Right ventricle myocardium superior (tissue), 1 donor: ENCODE measurements at regions not wholly inside any gene's neighbourhood (a gene's known extent, or its start where the extent isn't known, plus 50 kb on each side); places are given as distances from the start of the nearest gene placed in this dataset.

Experiments
- ATAC-seq: fragments of 200-7000 bp; cut with Tn5 transposase; one replicate; pipeline ENCODE4 v1.9.1; 2020; ENCODE audit warnings: mild to moderate bottlenecking; ENCODE audit not compliant: poor library complexity
- DNase-seq: peaks from one replicate; pipeline ENCODE4 v3.0.0-alpha.2; 2020
- intact Hi-C: fragments of 100-400 bp; cut with DNase I; formaldehyde crosslinking; loops from one replicate; pipeline ENCODE4 v1.11.2; 2022
- donor health status: DM: no; HTN: yes; CAD: no; lungs with severe emphysema.

- intact Hi-C loops: no loop called here
- no peak for ATAC-seq
- DNase-seq: no peak
Observed at GRCh38 chr12:41724216-41724615, 420.5 kb downstream of the GXYLT1 start.

DNA sequence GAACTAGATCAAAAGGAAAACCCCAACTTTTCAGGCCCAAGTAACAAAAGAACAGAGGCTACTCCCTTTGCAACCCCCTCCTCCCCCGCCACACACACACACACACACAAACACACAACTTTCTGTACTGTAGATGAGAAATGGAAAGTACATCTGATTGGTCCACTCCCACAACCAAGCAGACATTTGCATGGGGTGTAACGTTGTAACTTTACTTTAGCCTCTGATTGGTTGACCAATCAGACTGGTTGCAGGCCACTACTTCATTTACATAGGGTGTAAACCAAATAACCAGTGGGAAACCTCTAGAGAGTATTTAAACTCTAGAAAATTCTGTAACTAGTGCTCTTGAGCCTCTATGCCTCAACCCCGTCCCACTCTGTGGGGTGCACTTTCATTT is 425.5 kb downstream of the GXYLT1 start:
- intact Hi-C loops: no loop called here
- no peak for ATAC-seq
- no peak for DNase-seq

GRCh38 chr12:41715256-41715655 is 429.4 kb downstream of the GXYLT1 start:
- no peak for ATAC-seq
- intact Hi-C loops: no loop called here
- no peak for DNase-seq

DNA sequence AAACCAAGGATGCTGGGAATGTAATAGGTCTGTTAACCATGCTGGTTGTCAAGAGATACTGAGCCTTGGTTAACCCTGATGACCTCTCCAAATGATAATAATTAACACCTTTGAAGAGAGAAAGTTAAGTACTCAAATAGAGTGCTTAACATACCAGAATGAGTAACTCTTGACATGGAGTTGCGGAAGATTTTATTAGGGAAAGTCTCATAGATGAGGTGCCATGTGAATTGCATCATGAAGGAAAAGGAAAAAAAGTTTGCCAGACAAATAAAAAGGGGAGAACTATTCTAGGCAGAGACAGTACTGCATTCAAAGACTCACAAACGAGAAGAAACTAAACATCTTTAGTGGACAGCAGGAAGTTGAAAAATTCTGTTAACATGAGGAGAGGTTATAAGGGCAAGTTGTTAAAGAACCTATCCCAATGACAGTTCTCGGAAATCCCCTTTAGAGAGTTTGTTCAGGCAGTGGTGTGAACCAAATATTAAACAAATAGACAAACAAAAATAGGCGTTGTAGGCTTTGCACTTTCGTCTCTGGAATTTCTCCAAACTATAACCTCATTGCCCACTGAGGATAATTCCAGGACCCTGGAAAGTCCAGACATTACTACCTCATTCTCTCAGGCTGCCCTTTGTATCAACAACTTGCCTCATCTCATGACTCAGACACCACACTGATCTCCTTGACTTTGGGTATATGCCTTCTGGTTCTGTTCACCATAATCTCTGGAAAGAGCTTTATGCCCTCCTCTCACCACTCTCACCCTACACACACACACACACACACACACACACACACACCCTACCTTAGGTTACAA is 435.0 kb downstream of the GXYLT1 start:
- DNase-seq (no peak), ATAC-seq (no peak)
- intact Hi-C loops: no loop called here

DNA sequence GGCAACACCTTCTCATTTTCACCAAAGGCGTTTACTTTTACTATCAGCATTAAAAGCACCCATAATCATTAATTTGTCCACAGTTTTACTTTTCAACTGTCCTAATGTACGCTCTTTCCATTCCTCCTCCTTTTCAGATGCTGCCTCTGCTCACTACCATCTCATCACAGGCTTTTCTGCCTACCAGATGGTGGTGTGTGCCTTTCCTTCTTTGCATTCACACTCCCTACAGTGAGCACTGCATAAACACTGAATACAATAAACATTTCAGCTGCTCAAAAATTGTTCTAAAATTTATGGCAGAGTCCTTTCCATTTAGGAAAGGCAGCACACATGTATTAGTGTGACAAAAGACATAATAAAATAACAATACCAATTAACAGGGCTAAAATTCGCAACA is 435.7 kb downstream of the GXYLT1 start:
- DNase-seq (no peak), ATAC-seq (no peak)
- intact Hi-C loops: no loop called here

DNA sequence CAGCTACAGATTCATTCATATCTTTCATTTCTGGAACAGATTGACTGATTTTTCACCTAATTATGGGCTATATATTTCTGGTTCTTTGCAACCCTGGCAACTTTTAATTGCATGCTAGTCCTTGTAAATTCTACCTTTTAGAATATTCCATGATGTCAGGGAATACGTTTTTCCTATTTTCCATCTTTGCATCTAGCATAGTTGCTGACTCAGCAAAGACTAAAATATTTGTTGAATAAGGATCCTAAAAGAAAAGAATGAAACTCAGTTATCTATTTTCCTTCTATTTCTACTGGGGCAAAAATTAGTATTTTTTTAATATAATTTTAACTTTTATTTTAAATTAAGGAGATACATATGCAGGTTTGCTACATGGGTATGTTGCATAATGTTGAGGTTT is 438.3 kb downstream of the GXYLT1 start:
- DNase-seq (no peak), ATAC-seq (no peak)
- intact Hi-C loops: no loop called here

- intact Hi-C loops: no loop called here
- DNase-seq: no peak
Observed at GRCh38 chr12:41701943-41702601, 442.6 kb downstream of the GXYLT1 start.

DNA sequence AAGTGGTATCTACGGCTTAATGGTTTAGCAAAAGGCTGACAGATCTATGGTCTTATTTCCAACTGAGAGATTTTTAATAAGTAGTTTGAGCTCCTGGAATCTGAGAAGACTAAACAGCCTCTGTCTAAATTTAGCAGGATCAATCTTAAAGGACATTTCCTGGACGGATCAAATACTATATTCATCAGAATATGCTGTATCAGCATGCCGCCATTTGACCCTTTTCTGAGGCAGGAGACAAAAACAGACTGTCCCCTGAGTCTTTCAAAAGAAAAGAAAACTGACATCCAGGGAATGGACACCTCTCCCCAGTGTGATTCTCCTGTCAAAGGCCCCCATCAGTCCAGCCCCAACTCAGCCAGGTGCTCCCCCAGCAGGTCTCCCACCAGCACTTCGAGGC is 443.7 kb downstream of the GXYLT1 start:
- no peak for ATAC-seq
- intact Hi-C loops: no loop called here
- DNase-seq: no peak

More at GRCh38 chr12:41701943-41702601, 442.6 kb downstream of the GXYLT1 start:
- no peak for ATAC-seq

DNA sequence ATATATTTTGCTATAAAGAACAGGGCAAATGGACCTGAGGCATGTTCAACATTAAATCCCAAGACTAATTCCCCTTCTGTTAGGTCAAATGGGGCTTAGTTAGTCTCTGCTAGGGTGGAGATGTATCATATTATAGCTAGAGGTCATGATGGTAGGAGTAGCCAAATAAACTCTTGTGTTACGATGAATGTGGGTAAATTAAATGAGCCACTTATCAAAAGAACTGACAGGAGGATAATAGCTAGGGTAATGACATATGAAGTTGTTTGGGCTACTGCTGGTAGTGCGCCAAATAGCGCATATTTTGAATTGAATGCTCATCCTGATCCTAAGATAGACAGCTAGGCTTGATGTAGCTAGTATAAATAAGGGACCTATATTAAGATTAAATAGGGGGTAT is 445.0 kb downstream of the GXYLT1 start:
- ATAC-seq (no peak), DNase-seq (no peak)
- intact Hi-C loops: no loop called here

- ATAC-seq (no peak), DNase-seq (no peak)
- intact Hi-C loops: no loop called here
Observed at GRCh38 chr12:41697161-41697560, 447.5 kb downstream of the GXYLT1 start.

DNA sequence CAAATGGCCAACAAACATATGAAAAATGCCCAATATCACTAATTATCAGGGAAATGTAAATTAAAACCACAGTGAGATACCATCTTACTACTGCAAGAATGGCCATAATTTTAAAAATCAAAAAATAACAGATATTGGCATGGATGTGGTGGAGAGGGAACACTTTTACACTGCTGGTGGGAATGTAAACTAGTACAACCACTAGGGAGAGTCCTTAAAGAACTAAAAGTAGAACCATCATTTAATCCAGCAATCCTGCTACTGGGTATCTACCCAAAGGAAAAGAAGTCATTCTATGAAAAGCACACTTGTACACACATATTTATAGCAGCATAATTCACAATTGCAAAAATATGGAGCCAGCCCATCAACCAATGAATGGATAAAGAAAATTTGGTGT is 459.7 kb downstream of the GXYLT1 start:
- ATAC-seq (no peak), DNase-seq (no peak)
- intact Hi-C loops: no loop called here

DNA sequence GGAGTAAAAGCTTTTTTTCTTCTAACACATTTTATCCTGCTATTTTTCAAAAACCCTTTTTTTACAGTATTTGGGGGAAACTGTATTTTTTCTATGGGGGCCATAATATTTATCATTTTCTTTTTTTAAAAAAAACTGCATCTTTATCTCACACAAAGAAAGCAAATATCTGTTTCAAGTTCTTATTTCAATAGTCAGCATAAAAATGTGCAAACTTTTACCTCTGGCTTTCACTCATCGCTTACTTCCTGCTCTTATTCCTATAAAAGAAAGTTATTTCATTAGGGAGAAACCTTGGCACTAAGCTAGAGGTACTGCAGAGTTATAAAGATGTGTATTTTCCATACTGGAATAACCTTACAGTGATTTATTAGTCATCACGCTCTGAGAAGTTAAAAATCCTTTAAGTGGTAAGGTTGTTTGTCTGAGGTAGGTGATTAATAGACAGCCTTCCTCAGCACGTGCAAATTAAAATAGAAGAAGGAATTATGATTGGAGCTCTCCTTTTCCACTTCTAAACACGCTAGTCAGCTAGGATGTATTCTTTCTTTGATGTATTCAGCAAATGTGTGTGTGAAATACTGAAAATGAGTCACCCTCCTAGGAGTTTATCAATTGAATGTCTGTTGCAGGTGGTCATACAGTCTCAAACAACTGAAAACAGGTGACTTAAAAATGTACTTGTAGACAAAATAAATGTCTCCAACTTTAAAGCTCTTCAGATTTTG is 461.0 kb downstream of the GXYLT1 start:
- ATAC-seq (no peak), DNase-seq (no peak)
- intact Hi-C loops: no loop called here

GRCh38 chr12:41683023-41683422 is 461.7 kb downstream of the GXYLT1 start:
- ATAC-seq (no peak), DNase-seq (no peak)
- intact Hi-C loops: no loop called here

- intact Hi-C loops: no loop called here
- ATAC-seq (no peak), DNase-seq (no peak)
Observed at GRCh38 chr12:41681898-41682297, 462.8 kb downstream of the GXYLT1 start.

GRCh38 chr12:41680155-41680554 is 464.5 kb downstream of the GXYLT1 start:
- no peak for DNase-seq
- intact Hi-C loops: no loop called here
- ATAC-seq: no peak

DNA sequence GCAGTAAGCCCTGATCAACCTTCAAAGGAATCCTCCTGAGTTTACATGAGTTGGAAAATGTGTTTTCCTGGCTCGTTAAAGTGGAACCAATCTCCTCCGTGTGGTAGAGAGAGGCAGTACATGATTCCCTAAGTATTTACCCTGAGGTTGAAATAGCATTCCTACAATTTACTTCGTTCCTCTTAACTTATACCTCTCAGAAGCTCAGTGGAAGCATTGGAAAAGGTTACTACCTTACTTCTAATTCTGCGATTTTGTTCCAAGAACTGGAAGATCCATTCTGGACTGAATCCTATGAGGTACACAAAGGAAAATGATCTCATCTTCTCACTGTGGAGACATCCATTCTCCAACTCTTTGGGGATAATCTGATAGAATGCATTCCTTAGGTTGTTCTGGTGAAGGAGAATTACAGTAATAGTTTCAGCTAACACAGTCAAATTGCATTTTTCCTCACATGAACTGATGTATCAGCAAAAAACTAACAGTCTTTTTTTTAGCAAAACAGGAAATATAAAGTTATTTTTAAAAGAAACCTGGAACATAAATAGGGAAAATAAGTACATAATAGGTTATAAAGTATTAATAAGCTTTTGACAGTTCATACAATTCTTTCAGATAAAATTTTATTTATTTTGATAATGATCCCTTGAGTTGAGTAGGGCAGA is 475.6 kb downstream of the PDZRN4 start:
- DNase-seq: no peak
- intact Hi-C loops: no loop called here
- no peak for ATAC-seq

DNA sequence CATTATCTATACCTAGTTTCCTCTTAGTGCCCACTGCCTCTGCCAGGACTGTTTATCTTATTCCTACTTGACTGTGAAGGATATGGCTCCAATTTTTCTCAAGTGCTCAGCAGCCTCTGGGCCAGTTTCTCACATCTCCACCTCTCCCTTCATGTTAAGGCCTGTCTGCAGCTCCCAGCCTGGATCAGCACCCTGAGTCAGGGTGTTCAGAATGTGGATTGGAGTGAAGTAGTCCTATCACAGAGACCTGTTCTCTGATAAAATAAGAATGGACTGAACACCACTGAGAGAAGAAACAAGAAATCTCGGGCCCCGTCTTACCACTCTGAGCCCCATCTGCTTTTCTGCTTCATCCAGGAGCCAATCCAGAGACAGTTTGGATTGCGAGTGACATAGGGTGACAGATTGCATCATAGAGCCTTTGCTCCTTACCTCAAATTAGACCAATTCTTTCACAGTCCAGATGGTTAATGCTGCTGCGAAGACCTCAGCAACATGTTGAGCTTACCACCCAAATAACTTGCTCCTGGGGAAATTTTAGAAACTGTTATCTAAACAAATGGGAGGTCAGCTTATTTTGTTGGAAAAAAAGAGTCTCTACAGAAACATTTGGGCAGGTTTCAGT is 473.1 kb downstream of the PDZRN4 start:
- no peak for DNase-seq
- ATAC-seq: no peak
- intact Hi-C loops: no loop called here

DNA sequence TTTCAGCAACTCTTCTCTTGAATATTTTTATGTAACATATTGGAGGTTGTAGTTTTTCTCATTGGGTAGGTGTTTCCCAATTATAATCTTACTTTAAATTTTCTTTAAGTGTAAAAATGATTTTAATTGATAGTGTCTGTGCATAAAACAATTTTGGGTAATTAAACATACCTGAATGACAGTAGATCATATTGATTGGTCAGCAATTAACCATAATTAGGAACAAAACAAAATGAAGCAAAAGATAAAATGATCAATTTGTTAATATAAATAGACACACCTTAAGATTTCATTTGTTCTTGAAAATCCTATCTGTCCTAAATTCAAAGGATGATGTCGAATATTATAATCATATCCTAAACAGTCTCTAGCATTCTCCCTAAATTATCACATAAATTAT is 468.3 kb downstream of the PDZRN4 start:
- DNase-seq (no peak), ATAC-seq (no peak)
- intact Hi-C loops: no loop called here
